GM23338 (cell line): ENCODE measurements at regions not wholly inside any gene's neighbourhood (a gene's known extent, or its start where the extent isn't known, plus 50 kb on each side); places are given as distances from the start of the nearest gene placed in this dataset.

Source experiments
- ATAC-seq: fragments of 200-7000 bp; cut with Tn5 transposase; 3 replicates; pipeline ENCODE4 v1.9.1; 2020
- DNase-seq: peaks from one replicate; pipeline ENCODE4 v3.0.0-alpha.2; 2015; ENCODE audit warnings: low spot score
- H2AFZ ChIP-seq: fragments of 200-600 bp; sonication (generic); 2 replicates; pipeline ENCODE4 v1.8.0; 2016; ENCODE audit warnings: antibody characterized with exemption, mild to moderate bottlenecking, moderate library complexity
- H3F3A ChIP-seq: fragments of 200-600 bp; sonication (generic); replicated peaks from 2 replicates; pipeline ENCODE4 v1.8.0; 2017; ENCODE audit warnings: antibody characterized with exemption, mixed run types, low read depth
- H3K27ac ChIP-seq: fragments of 200-600 bp; sonication (generic); 2 replicates; pipeline ENCODE4 v1.6.1; 2016; ENCODE audit warnings: low read depth
- H3K27me3 ChIP-seq: fragments of 200-600 bp; sonication (generic); 2 replicates; pipeline ENCODE4 v1.8.0; 2016; ENCODE audit warnings: mild to moderate bottlenecking, mixed run types, moderate library complexity; ENCODE audit not compliant: insufficient read depth
- H3K36me3 ChIP-seq: fragments of 200-600 bp; sonication (generic); 2 replicates; pipeline ENCODE4 v1.8.0; 2016; ENCODE audit warnings: mild to moderate bottlenecking; ENCODE audit not compliant: insufficient read depth
- H3K4me1 ChIP-seq: fragments of 200-600 bp; sonication (generic); 2 replicates; pipeline ENCODE4 v1.8.0; 2016; ENCODE audit warnings: mild to moderate bottlenecking, moderate library complexity; ENCODE audit not compliant: insufficient read depth
- H3K4me2 ChIP-seq: fragments of 200-600 bp; sonication (generic); 2 replicates; pipeline ENCODE4 v1.7.1; 2017; ENCODE audit warnings: mixed run types
- H3K4me3 ChIP-seq: fragments of 200-600 bp; sonication (generic); 2 replicates; pipeline ENCODE4 v1.6.1; 2016; ENCODE audit warnings: mixed run types
- H3K79me2 ChIP-seq: fragments of 200-600 bp; sonication (generic); replicated peaks from 2 replicates; pipeline ENCODE4 v1.8.0; 2017; ENCODE audit warnings: mild to moderate bottlenecking; ENCODE audit not compliant: insufficient read depth
- H3K9me2 ChIP-seq: fragments of 200-600 bp; sonication (generic); 2 replicates; pipeline ENCODE4 v1.8.0; 2017; ENCODE audit not compliant: insufficient read depth
- H4K20me1 ChIP-seq: fragments of 200-600 bp; sonication (generic); replicated peaks from 2 replicates; pipeline ENCODE4 v1.8.0; 2017; ENCODE audit warnings: mild to moderate bottlenecking; ENCODE audit not compliant: insufficient read depth
- H3K27ac Mint-ChIP-seq: 2 replicates; pipeline ENCODE4 v1.8.0; 2020; ENCODE audit warnings: inconsistent platforms, mild to moderate bottlenecking, moderate library complexity, mixed read lengths
- H3K27me3 Mint-ChIP-seq: 3 replicates; pipeline ENCODE4 v1.8.0; 2022; ENCODE audit warnings: low read depth, mild to moderate bottlenecking, moderate library complexity, mixed read lengths, inconsistent platforms; ENCODE audit not compliant: insufficient read depth, poor library complexity
- H3K36me3 Mint-ChIP-seq: 3 replicates; pipeline ENCODE4 v1.8.0; 2021; ENCODE audit warnings: low read depth, mild to moderate bottlenecking, inconsistent platforms, moderate library complexity, mixed read lengths
- H3K4me1 Mint-ChIP-seq: 3 replicates; pipeline ENCODE4 v1.8.0; 2020; ENCODE audit warnings: mild to moderate bottlenecking, inconsistent platforms, mixed read lengths
- H3K4me3 Mint-ChIP-seq: 3 replicates; pipeline ENCODE4 v1.8.0; 2021; ENCODE audit warnings: moderate library complexity, mild to moderate bottlenecking, inconsistent platforms, mixed read lengths
- H3K9me3 Mint-ChIP-seq: 3 replicates; pipeline ENCODE4 v1.8.0; 2020; ENCODE audit warnings: moderate library complexity, mild to moderate bottlenecking, inconsistent platforms, mixed read lengths
- CREB1 ChIP-seq: fragments of 250-450 bp; sonication (Bioruptor Pico); IDR thresholded peaks from 2 replicates; pipeline ENCODE4 v1.5.0; 2020; ENCODE audit warnings: low read depth, mild to moderate bottlenecking, moderate library complexity
- EZH2 ChIP-seq: fragments of 200-600 bp; sonication (generic); IDR thresholded peaks from one replicate; pipeline ENCODE4 v1.8.0; 2017; ENCODE audit warnings: antibody characterized with exemption, mild to moderate bottlenecking, low read depth; ENCODE audit not compliant: unreplicated experiment
- EZH2phosphoT487 ChIP-seq: fragments of 200-600 bp; sonication (generic); IDR thresholded peaks from one replicate; pipeline ENCODE4 v1.8.1; 2018; ENCODE audit warnings: antibody characterized with exemption; ENCODE audit not compliant: unreplicated experiment
- JUNB ChIP-seq: IDR thresholded peaks from one replicate; pipeline ENCODE4 v1.6.1; 2016; ENCODE audit warnings: antibody characterized with exemption; ENCODE audit not compliant: unreplicated experiment
- NANOG ChIP-seq: IDR thresholded peaks from 2 replicates; pipeline ENCODE4 v1.6.1; 2016; ENCODE audit warnings: antibody characterized with exemption, borderline replicate concordance
- POLR2AphosphoS5 ChIP-seq: IDR thresholded peaks from 2 replicates; pipeline ENCODE4 v1.6.1; 2016; ENCODE audit warnings: antibody characterized with exemption, low read depth
- STAT1 ChIP-seq: IDR thresholded peaks from one replicate; pipeline ENCODE4 v1.6.1; 2016; ENCODE audit warnings: antibody characterized with exemption; ENCODE audit not compliant: unreplicated experiment
- ZNF331 ChIP-seq: fragments of 250-450 bp; sonication (Bioruptor Pico); IDR thresholded peaks from 2 replicates; pipeline ENCODE4 v1.5.0; 2020; ENCODE audit warnings: low read depth, mild to moderate bottlenecking, moderate library complexity
- TF ChIP-seq, protein P1 (sequence below), 2 experiments: fragments of 200-600 bp in 1 of 2; sonication (generic) in 1 of 2; conservative IDR thresholded peaks; 2 replicates each; pipeline versions ENCODE4 v1.5.1 to v1.6.1; 2016 to 2017; ENCODE audit warnings: antibody characterized with exemption in 2 of 2, low read depth in 2 of 2, mild to moderate bottlenecking in 2 of 2, moderate library complexity in 1 of 2
- TF ChIP-seq, protein P2 (sequence below): IDR thresholded peaks from 2 replicates; pipeline ENCODE4 v1.6.1; 2016; ENCODE audit warnings: antibody characterized with exemption
- TF ChIP-seq, protein P3 (sequence below): IDR thresholded peaks from one replicate; pipeline ENCODE4 v1.6.1; 2018; ENCODE audit warnings: antibody characterized with exemption; ENCODE audit not compliant: unreplicated experiment
- TF ChIP-seq, protein P4 (sequence below): fragments of 250-450 bp; sonication (Bioruptor Pico); IDR thresholded peaks from 2 replicates; pipeline ENCODE4 v1.5.0; 2020; ENCODE audit warnings: mild to moderate bottlenecking, moderate library complexity

DNA sequence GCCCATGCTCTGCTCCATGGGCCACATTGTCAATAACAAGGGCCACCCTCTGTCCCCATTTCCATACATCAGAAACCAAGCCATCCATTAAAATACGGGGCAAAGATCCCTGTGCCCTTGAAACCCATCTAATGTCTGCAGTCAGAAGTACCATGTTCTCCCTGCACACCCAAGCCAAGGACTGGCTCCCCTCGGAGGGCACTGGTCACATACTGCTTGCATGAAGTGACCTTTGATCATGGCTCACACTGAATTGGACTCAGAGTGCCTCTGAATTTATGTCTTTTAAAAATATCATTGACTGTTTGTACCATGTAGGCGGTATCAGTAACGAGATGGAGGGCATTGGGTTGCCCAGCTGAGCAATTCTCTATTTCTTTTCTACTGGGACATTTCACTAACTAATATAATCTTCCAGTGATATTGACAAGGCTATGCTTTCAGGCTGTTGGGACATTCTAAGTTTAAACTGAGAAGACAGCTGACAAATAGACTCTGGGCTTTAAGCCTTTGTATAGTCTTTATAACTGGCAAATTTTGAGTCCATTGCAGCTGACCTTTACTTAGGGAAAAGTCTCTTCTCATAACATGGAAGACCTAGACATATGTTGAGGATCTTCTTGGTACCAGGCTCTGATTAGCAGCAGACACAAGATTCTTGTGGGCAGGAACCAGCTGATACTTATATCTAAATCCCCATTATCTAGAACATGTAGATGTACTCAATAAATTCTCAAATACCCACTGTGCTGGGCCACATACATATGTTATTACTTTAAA is 214.3 kb downstream of the MYCN start (continued):
- no peak for TF ChIP-seq ZNF331
- no peak for TF ChIP-seq EZH2

DNA sequence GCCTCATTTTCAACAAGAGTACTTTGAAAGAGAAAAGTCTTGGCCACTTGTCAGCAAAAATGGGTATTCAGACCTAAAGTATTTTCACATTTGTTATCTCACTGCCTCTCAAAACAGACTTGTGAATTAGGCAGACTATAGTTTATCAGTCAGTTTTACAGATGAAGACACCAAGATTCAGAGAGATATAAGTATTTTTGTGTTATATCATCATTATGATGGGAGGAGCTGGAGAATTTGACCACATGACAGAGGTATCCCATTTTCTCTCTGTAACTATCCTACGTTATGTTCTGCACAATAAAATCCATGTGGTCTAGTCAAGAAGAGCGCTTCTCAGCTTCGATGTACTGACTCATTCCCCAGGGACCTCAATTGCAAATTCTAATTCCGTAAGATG is 213.7 kb downstream of the MYCN start:
- no peak for DNase-seq
- TF ChIP-seq EZH2phosphoT487 (no peak), ZNF331 (no peak), STAT1 (no peak), CREB1 (CRISPR knock-in tag) (no peak), NANOG (no peak), EZH2 (no peak), JUNB (no peak), POLR2AphosphoS5 (no peak)
- TF ChIP-seq, protein P1, sequence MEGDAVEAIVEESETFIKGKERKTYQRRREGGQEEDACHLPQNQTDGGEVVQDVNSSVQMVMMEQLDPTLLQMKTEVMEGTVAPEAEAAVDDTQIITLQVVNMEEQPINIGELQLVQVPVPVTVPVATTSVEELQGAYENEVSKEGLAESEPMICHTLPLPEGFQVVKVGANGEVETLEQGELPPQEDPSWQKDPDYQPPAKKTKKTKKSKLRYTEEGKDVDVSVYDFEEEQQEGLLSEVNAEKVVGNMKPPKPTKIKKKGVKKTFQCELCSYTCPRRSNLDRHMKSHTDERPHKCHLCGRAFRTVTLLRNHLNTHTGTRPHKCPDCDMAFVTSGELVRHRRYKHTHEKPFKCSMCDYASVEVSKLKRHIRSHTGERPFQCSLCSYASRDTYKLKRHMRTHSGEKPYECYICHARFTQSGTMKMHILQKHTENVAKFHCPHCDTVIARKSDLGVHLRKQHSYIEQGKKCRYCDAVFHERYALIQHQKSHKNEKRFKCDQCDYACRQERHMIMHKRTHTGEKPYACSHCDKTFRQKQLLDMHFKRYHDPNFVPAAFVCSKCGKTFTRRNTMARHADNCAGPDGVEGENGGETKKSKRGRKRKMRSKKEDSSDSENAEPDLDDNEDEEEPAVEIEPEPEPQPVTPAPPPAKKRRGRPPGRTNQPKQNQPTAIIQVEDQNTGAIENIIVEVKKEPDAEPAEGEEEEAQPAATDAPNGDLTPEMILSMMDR (conservative IDR thresholded peaks at IDR 0.05; ENCODE audit: low read depth in 2 of 2), result no peak
- TF ChIP-seq, protein P2, sequence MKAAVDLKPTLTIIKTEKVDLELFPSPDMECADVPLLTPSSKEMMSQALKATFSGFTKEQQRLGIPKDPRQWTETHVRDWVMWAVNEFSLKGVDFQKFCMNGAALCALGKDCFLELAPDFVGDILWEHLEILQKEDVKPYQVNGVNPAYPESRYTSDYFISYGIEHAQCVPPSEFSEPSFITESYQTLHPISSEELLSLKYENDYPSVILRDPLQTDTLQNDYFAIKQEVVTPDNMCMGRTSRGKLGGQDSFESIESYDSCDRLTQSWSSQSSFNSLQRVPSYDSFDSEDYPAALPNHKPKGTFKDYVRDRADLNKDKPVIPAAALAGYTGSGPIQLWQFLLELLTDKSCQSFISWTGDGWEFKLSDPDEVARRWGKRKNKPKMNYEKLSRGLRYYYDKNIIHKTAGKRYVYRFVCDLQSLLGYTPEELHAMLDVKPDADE, result no peak
- TF ChIP-seq, protein P3, sequence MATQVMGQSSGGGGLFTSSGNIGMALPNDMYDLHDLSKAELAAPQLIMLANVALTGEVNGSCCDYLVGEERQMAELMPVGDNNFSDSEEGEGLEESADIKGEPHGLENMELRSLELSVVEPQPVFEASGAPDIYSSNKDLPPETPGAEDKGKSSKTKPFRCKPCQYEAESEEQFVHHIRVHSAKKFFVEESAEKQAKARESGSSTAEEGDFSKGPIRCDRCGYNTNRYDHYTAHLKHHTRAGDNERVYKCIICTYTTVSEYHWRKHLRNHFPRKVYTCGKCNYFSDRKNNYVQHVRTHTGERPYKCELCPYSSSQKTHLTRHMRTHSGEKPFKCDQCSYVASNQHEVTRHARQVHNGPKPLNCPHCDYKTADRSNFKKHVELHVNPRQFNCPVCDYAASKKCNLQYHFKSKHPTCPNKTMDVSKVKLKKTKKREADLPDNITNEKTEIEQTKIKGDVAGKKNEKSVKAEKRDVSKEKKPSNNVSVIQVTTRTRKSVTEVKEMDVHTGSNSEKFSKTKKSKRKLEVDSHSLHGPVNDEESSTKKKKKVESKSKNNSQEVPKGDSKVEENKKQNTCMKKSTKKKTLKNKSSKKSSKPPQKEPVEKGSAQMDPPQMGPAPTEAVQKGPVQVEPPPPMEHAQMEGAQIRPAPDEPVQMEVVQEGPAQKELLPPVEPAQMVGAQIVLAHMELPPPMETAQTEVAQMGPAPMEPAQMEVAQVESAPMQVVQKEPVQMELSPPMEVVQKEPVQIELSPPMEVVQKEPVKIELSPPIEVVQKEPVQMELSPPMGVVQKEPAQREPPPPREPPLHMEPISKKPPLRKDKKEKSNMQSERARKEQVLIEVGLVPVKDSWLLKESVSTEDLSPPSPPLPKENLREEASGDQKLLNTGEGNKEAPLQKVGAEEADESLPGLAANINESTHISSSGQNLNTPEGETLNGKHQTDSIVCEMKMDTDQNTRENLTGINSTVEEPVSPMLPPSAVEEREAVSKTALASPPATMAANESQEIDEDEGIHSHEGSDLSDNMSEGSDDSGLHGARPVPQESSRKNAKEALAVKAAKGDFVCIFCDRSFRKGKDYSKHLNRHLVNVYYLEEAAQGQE, result no peak
- TF ChIP-seq, protein P4, sequence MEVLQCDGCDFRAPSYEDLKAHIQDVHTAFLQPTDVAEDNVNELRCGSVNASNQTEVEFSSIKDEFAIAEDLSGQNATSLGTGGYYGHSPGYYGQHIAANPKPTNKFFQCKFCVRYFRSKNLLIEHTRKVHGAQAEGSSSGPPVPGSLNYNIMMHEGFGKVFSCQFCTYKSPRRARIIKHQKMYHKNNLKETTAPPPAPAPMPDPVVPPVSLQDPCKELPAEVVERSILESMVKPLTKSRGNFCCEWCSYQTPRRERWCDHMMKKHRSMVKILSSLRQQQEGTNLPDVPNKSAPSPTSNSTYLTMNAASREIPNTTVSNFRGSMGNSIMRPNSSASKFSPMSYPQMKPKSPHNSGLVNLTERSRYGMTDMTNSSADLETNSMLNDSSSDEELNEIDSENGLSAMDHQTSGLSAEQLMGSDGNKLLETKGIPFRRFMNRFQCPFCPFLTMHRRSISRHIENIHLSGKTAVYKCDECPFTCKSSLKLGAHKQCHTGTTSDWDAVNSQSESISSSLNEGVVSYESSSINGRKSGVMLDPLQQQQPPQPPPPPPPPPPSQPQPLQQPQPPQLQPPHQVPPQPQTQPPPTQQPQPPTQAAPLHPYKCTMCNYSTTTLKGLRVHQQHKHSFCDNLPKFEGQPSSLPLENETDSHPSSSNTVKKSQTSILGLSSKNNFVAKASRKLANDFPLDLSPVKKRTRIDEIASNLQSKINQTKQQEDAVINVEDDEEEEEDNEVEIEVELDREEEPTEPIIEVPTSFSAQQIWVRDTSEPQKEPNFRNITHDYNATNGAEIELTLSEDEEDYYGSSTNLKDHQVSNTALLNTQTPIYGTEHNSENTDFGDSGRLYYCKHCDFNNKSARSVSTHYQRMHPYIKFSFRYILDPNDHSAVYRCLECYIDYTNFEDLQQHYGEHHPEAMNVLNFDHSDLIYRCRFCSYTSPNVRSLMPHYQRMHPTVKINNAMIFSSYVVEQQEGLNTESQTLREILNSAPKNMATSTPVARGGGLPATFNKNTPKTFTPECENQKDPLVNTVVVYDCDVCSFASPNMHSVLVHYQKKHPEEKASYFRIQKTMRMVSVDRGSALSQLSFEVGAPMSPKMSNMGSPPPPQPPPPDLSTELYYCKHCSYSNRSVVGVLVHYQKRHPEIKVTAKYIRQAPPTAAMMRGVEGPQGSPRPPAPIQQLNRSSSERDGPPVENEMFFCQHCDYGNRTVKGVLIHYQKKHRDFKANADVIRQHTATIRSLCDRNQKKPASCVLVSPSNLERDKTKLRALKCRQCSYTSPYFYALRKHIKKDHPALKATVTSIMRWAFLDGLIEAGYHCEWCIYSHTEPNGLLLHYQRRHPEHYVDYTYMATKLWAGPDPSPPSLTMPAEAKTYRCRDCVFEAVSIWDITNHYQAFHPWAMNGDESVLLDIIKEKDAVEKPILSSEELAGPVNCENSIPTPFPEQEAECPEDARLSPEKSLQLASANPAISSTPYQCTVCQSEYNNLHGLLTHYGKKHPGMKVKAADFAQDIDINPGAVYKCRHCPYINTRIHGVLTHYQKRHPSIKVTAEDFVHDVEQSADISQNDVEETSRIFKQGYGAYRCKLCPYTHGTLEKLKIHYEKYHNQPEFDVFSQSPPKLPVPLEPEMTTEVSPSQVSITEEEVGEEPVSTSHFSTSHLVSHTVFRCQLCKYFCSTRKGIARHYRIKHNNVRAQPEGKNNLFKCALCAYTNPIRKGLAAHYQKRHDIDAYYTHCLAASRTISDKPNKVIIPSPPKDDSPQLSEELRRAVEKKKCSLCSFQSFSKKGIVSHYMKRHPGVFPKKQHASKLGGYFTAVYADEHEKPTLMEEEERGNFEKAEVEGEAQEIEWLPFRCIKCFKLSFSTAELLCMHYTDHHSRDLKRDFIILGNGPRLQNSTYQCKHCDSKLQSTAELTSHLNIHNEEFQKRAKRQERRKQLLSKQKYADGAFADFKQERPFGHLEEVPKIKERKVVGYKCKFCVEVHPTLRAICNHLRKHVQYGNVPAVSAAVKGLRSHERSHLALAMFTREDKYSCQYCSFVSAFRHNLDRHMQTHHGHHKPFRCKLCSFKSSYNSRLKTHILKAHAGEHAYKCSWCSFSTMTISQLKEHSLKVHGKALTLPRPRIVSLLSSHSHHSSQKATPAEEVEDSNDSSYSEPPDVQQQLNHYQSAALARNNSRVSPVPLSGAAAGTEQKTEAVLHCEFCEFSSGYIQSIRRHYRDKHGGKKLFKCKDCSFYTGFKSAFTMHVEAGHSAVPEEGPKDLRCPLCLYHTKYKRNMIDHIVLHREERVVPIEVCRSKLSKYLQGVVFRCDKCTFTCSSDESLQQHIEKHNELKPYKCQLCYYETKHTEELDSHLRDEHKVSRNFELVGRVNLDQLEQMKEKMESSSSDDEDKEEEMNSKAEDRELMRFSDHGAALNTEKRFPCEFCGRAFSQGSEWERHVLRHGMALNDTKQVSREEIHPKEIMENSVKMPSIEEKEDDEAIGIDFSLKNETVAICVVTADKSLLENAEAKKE (CRISPR knock-in tag), result no peak

More for the DNA sequence above, 213.7 kb downstream of the MYCN start:
- Histone ChIP-seq H4K20me1 (no peaks in the 10 kb centered on the region), H2AFZ (no peak overlapping the region), H3K4me1 (no peaks in the 10 kb centered on the region), H3K4me2 (no peak overlapping the region), H3K27me3 (no peaks in the 10 kb centered on the region), H3K4me3 (no peak overlapping the region), H3K36me3 (no peaks in the 10 kb centered on the region), H3F3A (0 out of 2 replicates have a peak, but pooled peaks cover under 1% of the 10 kb centered on the region), H3K9me2 (peaks cover 7% of the 10 kb centered on the region; the same call in 1 of the 2 replicates), H3K79me2 (no peaks in the 10 kb centered on the region), H3K27ac (no peak overlapping the region)
- H3K9me3 Mint-ChIP-seq, result no peaks in the 10 kb centered on the region
- H3K27me3 Mint-ChIP-seq, result peaks cover 6% of the 10 kb centered on the region
- H3K36me3 Mint-ChIP-seq, result no peaks in the 10 kb centered on the region
- H3K27ac Mint-ChIP-seq, result no peak overlapping the region
- H3K4me1 Mint-ChIP-seq, result no peaks in the 10 kb centered on the region
- no peak overlapping the region for H3K4me3 Mint-ChIP-seq
- ATAC-seq, result no peak
